AG09319 (cell line): ENCODE measurements at regions not wholly inside any gene's neighbourhood (a gene's known extent, or its start where the extent isn't known, plus 50 kb on each side); places are given as distances from the start of the nearest gene placed in this dataset.

Source experiments
- DNase-seq: peaks from one replicate; pipeline ENCODE4 v3.0.0-alpha.2; 2010; ENCODE audit warnings: low read depth; ENCODE audit errors: extremely low read depth
- TF ChIP-seq, protein P1 (sequence below): IDR thresholded peaks from 2 replicates; pipeline ENCODE4 v1.5.1; 2011; ENCODE audit warnings: low read depth, mild to moderate bottlenecking, inconsistent platforms, low read length, moderate library complexity

DNA sequence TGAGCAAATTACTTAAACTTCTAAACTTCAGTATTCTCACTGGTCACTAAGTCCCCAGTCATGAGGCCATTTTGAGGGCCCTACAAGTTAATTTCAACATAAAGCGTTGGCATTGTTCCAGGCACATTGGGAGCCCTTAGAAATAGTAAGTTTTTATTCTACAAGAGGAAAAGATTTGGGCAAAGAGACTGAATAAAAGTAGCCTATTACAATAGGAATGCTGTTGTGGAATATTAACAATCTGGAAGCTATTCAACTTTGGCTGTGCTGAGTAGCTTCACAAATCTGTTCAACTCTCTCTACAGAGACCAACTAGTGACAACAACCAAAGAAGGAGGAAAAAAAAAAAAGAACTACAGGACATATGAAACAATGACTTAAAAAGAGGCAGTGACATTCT, 1287.5 kb upstream of the NXPH2 start:
- TF ChIP-seq, protein P1, sequence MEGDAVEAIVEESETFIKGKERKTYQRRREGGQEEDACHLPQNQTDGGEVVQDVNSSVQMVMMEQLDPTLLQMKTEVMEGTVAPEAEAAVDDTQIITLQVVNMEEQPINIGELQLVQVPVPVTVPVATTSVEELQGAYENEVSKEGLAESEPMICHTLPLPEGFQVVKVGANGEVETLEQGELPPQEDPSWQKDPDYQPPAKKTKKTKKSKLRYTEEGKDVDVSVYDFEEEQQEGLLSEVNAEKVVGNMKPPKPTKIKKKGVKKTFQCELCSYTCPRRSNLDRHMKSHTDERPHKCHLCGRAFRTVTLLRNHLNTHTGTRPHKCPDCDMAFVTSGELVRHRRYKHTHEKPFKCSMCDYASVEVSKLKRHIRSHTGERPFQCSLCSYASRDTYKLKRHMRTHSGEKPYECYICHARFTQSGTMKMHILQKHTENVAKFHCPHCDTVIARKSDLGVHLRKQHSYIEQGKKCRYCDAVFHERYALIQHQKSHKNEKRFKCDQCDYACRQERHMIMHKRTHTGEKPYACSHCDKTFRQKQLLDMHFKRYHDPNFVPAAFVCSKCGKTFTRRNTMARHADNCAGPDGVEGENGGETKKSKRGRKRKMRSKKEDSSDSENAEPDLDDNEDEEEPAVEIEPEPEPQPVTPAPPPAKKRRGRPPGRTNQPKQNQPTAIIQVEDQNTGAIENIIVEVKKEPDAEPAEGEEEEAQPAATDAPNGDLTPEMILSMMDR: no peak
- no peak for DNase-seq

DNA sequence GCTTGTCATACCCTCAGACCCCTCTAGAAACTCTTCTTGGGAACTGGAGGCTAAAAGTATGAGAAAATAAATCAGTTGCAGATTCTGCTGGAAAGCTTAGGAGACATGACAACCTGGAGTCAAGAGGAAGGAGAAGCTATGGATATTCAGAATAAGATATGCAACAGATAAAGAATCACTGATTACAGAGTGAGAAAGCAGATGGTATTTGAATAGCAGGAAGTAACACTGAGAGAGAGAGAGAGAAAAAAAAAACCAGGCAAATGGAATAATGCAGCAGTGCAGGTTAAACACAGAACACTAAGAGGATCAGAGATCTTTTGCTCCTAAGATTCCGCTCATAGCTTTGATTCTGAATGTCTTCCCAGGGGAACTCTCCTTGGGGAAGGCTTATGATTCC, 1284.1 kb upstream of the NXPH2 start:
- TF ChIP-seq, protein P1: no peak
- no peak for DNase-seq

DNA sequence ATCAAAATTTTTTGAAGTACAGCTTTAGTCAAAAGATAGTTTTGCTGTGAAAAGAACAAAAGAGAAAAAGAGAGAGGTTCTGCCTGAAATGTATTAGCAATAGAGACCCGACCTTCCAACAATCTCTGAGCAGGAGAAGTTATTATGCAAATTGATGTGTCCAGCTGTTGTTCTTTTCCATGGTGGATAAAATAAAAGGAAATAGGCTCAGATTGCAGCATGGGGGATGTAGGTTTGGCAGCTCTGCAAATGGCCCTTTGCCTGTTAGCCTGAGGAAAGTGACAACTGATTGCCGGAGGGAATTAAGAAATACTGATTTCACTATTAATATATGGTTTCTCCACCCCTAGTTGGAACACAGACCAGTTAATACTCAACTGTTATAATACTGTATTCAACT, 1283.2 kb upstream of the NXPH2 start:
- no peak for DNase-seq
- TF ChIP-seq, protein P1: no peak

DNA sequence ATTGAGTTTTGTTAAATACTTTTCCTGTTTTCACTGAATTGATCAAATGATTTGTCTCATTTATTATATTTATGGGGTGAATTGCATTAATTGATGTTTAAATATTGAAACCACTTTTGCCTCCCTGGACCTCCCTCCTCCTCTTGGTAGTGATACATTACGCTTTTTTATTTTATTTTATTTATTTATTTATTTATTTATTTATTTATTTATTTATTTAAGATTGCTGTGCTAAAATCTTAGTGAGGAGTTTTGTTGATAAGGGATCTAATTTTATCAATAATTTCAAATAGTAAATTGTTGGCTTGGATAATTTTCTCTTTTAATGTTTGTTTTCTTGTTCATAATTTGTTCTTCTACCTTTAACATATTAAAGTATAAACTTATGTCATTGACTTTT, 1281.0 kb upstream of the NXPH2 start:
- DNase-seq: no peak
- TF ChIP-seq, protein P1: no peak

DNA sequence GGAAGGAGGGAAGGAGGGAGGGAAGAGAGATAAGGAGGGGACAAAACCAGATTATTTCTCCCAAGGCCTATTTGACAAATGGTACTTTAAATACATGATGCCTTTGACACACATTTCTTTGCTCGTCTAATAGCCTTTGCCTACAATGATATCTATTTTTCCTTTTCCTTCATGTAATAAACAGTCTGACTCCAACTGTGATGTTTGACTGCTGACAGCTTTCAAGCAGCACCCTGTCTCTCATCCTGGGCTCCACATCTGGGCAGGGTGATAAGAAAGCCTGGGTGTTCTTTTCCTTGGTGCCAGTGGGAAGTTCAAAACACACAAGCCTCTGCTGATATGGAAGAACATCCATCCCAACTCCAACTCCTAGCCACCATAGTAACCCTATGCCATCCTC, 1277.7 kb upstream of the NXPH2 start:
- TF ChIP-seq, protein P1: no peak
- no peak for DNase-seq

DNA sequence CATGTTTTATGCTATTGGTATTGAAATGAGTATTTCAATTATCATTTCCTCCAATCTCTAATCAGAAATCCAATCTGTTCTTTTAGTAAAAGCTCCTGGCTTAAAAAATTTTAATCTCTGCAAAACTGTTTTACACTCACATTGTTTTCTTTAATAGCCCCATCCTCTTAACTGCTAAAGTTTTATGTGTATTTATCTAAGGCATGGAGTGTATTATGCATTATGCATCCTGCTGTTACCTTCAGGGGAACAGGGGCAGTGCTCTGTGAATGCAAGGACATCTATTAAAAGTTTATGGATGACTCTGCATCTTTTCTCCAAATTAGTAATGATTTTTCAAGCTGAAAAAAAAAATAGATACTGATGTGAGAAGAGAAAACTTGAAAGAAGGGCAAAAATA, 1261.6 kb upstream of the NXPH2 start:
- TF ChIP-seq, protein P1: no peak
- DNase-seq: no peak

DNA sequence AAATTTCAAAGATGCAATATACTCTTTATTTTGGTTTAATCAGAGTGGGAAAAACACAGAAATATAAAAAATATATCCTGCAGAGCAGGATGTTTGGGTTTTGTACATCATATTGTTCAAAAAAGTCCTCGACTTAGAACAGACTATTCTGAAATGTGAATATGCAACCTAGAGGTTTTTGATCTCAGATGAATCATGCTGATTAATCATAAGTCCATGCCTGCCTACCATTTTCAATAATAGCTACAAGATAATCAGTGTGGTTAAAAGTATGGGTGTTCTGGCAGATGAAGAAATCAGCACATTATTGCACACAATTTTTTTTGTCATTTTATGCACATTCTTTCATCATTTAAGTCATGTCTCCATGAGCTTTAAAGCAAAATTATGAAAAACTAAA, 1261.0 kb upstream of the NXPH2 start:
- TF ChIP-seq, protein P1: no peak
- no peak for DNase-seq
